ENCODE measurements at regions not wholly inside any gene's neighbourhood (a gene's known extent, or its start where the extent isn't known, plus 50 kb on each side); places are given as distances from the start of the nearest gene placed in this dataset.

- TF ChIP-seq CTCF (IDR thresholded peaks at IDR 0.05) = no peak
- TF ChIP-seq POLR2A (IDR thresholded peaks at IDR 0.05; ENCODE audit: low read depth) = no peak
- TF ChIP-seq EP300 (IDR thresholded peaks at IDR 0.05) = no peak
These were observed 282.4 kb upstream of the DYNLRB2 start for GRCh38 chr16:80258407-80258806.

Data from esophagus muscularis mucosa (tissue), 4 donors.